HCT116 (cell line): ENCODE measurements at regions not wholly inside any gene's neighbourhood (a gene's known extent, or its start where the extent isn't known, plus 50 kb on each side); places are given as distances from the start of the nearest gene placed in this dataset.

Source experiments
- ATAC-seq: fragments of 200-7000 bp; cut with Tn5 transposase; 2 replicates; pipeline ENCODE4 v1.9.1; 2020; ENCODE audit warnings: mild to moderate bottlenecking, moderate library complexity
- BruUV-seq: library from RNA; stranded (reverse); fragments of 400-500 nt; replicated peaks from 2 replicates; lab custom pipeline; 2021; lab: Mats Ljungman, UMichigan
- CTCF ChIA-PET: fragments of 300-600 bp; sonication (Branson Sonifier 250); formaldehyde crosslinking; loops from one replicate; lab custom pipeline; 2021; ENCODE audit warnings: antibody characterized with exemption; lab: Charles Lee
- POLR2A ChIA-PET: fragments of 300-600, 350-600 bp; sonication (Branson Sonifier 250); formaldehyde crosslinking; loops from one replicate; lab custom pipeline; 2021; ENCODE audit warnings: antibody characterized with exemption; lab: Charles Lee
- RAD21 ChIA-PET, 2 experiments: fragments of 300-600 bp; sonication (Branson Sonifier 250); formaldehyde crosslinking; loops; one replicate each; lab custom pipeline; 2023; ENCODE audit warnings: low total read pairs in 2 of 2; ENCODE audit not compliant: uncharacterized antibody in 2 of 2, unreplicated experiment in 2 of 2, low non-redundant PET in 1 of 2; lab: Charles Lee
- DNase-seq: peaks from one replicate; pipeline ENCODE4 v3.0.0-alpha.2; 2010; ENCODE audit warnings: low read depth, low spot score
- H2AFZ ChIP-seq: fragments of 200-600 bp; shearing (Covaris generic), sonication (generic); 2 replicates; pipeline ENCODE4 v1.6.1; 2017; ENCODE audit warnings: low read depth, mixed run types, mixed read lengths, antibody characterized with exemption, low read length; ENCODE audit not compliant: poor library complexity, severe bottlenecking
- H3K27ac ChIP-seq: 2 replicates; pipeline ENCODE4 v1.5.1; 2012; ENCODE audit warnings: low read depth, low read length
- H3K27me3 ChIP-seq: fragments of 200-600 bp; sonication (generic); 2 replicates; pipeline ENCODE4 v1.6.1; 2016; ENCODE audit warnings: mixed run types, low read length, mixed read lengths; ENCODE audit not compliant: insufficient read depth
- H3K36me3 ChIP-seq, 2 experiments: fragments of 200-500 bp in 1 of 2; fragments of 200-600 bp in 1 of 2; sonication (Bioruptor generic) in 1 of 2; sonication (generic) in 1 of 2; 2 replicates each; pipeline versions ENCODE4 v1.5.1 to v1.6.1; 2014 to 2016; ENCODE audit warnings: low read length in 2 of 2, inconsistent platforms in 1 of 2, mixed read lengths in 1 of 2, mixed run types in 1 of 2; ENCODE audit not compliant: insufficient read depth in 2 of 2, control insufficient read depth in 1 of 2
- H3K4me1 ChIP-seq, 2 experiments: fragments of 200-600 bp in 1 of 2; sonication (generic) in 1 of 2; 2 replicates each; pipeline versions ENCODE4 v1.5.1 to v1.6.1; 2012 to 2017; ENCODE audit warnings: low read length in 2 of 2, inconsistent platforms in 1 of 2, mild to moderate bottlenecking in 1 of 2, mixed read lengths in 1 of 2, mixed run types in 1 of 2, moderate library complexity in 1 of 2; ENCODE audit not compliant: insufficient read depth in 2 of 2, control insufficient read depth in 1 of 2
- H3K4me2 ChIP-seq: fragments of 200-600 bp; sonication (generic); 2 replicates; pipeline ENCODE4 v1.6.1; 2017; ENCODE audit warnings: mixed run types, low read length, mixed read lengths
- H3K4me3 ChIP-seq, 2 experiments: fragments of 200-600 bp in 1 of 2; sonication (generic) in 1 of 2; replicated peaks in 1 of 2; 2 replicates each; pipeline ENCODE4 v1.5.1; 2011 to 2016; ENCODE audit warnings: low read length in 2 of 2, control low read depth in 1 of 2, low read depth in 1 of 2, mild to moderate bottlenecking in 1 of 2, mixed read lengths in 1 of 2, mixed run types in 1 of 2
- H3K79me2 ChIP-seq: fragments of 200-600 bp; sonication (generic); 2 replicates; pipeline ENCODE4 v1.6.1; 2017; ENCODE audit warnings: mild to moderate bottlenecking, mixed run types, low read length, moderate library complexity, mixed read lengths; ENCODE audit not compliant: insufficient read depth
- H3K9ac ChIP-seq: fragments of 200-600 bp; sonication (generic); 2 replicates; pipeline ENCODE4 v1.6.1; 2016; ENCODE audit warnings: low read length, mixed read lengths
- H3K9me2 ChIP-seq: fragments of 200-600 bp; sonication (generic), shearing (Covaris generic); 2 replicates; pipeline ENCODE4 v1.6.1; 2017; ENCODE audit warnings: mixed run types, mild to moderate bottlenecking, moderate library complexity; ENCODE audit not compliant: insufficient read depth
- H3K9me3 ChIP-seq, 2 experiments: fragments of 200-500 bp in 1 of 2; fragments of 200-600 bp in 1 of 2; sonication (Bioruptor generic) in 1 of 2; sonication (generic) in 1 of 2; 2 replicates each; pipeline ENCODE4 v1.6.1; 2014 to 2017; ENCODE audit warnings: low read length in 2 of 2, mixed read lengths in 2 of 2, inconsistent platforms in 1 of 2, low read depth in 1 of 2, mild to moderate bottlenecking in 1 of 2, mixed run types in 1 of 2, moderate library complexity in 1 of 2; ENCODE audit not compliant: control insufficient read depth in 1 of 2, insufficient read depth in 1 of 2
- H4K20me1 ChIP-seq: fragments of 200-600 bp; sonication (generic), shearing (Covaris generic); 2 replicates; pipeline ENCODE4 v1.6.1; 2017; ENCODE audit warnings: mixed run types, mild to moderate bottlenecking, moderate library complexity; ENCODE audit not compliant: insufficient read depth
- CBX3 ChIP-seq: IDR thresholded peaks from 2 replicates; pipeline ENCODE4 v1.6.1; 2012; ENCODE audit warnings: low read depth
- JUND ChIP-seq: IDR thresholded peaks from 2 replicates; pipeline ENCODE4 v1.6.1; 2012
- POLR2AphosphoS5 ChIP-seq: IDR thresholded peaks from 2 replicates; pipeline ENCODE4 v1.6.1; 2011; ENCODE audit warnings: mild to moderate bottlenecking, low read depth, low read length, moderate library complexity
- REST ChIP-seq: IDR thresholded peaks from 2 replicates; pipeline ENCODE4 v1.6.1; 2012; ENCODE audit warnings: low read depth
- SIN3A ChIP-seq: IDR thresholded peaks from 2 replicates; pipeline ENCODE4 v1.6.1; 2012; ENCODE audit warnings: low read depth
- ZBTB33 ChIP-seq: IDR thresholded peaks from 2 replicates; pipeline ENCODE4 v1.6.1; 2011; ENCODE audit warnings: mild to moderate bottlenecking, low read length, moderate library complexity; ENCODE audit not compliant: insufficient replicate concordance; ENCODE audit errors: extremely low read depth
- ZFX ChIP-seq: fragments of 450-650 bp; IDR thresholded peaks from 2 replicates; pipeline ENCODE4 v1.6.1; 2017
- ZNF274 ChIP-seq: fragments of 200-500 bp; sonication (Bioruptor generic); IDR thresholded peaks from 2 replicates; pipeline ENCODE4 v1.6.1; 2014; ENCODE audit warnings: mild to moderate bottlenecking, low read depth, low read length, inconsistent platforms
- intact Hi-C: fragments of 100-400 bp; cut with micrococcal nuclease; formaldehyde crosslinking; loops from 2 replicates; pipeline ENCODE4 v1.10.0; 2022

- Histone ChIP-seq H3K27me3 (no peaks in the 10 kb centered on the region), H3K27ac (no peak overlapping the region), H3K4me3 (no peak overlapping the region), H4K20me1 (no peaks in the 10 kb centered on the region), H3K9me3 (no peaks in the 10 kb centered on the region), H3K4me1 (no peaks in the 10 kb centered on the region), H3K79me2 (no peaks in the 10 kb centered on the region), H3K36me3 (no peaks in the 10 kb centered on the region), H2AFZ (no peak overlapping the region), H3K9ac (no peak overlapping the region), H3K4me2 (no peak overlapping the region), H3K9me2 (no peaks in the 10 kb centered on the region)
- BruUV-seq: no TSS peak
- DNase-seq (no peak), ATAC-seq (no peak)
- ChIA-PET CTCF (no interaction called here), RAD21 (no interaction called here), POLR2A (no interaction called here)
- TF ChIP-seq ZBTB33: no peak
- no peak for TF ChIP-seq POLR2AphosphoS5
- TF ChIP-seq JUND: no peak
- intact Hi-C loops: no loop called here
Measured at GRCh38 chrX:112440277-112440676, 239.5 kb downstream of the LHFPL1 start.

GRCh38 chrX:112424166-112424565 is 255.6 kb downstream of the LHFPL1 start:
- Histone ChIP-seq H4K20me1 (no peaks in the 10 kb centered on the region), H3K9me3 (no peaks in the 10 kb centered on the region), H3K4me2 (no peak overlapping the region), H3K27ac (no peak overlapping the region), H3K36me3 (no peaks in the 10 kb centered on the region), H3K4me1 (no peaks in the 10 kb centered on the region), H3K27me3 (no peaks in the 10 kb centered on the region), H3K9ac (no peak overlapping the region), H3K79me2 (no peaks in the 10 kb centered on the region), H2AFZ (no peak overlapping the region), H3K4me3 (no peak overlapping the region), H3K9me2 (no peaks in the 10 kb centered on the region)
- ChIA-PET RAD21 (no interaction called here), POLR2A (no interaction called here), CTCF (no interaction called here)
- TF ChIP-seq ZBTB33 (no peak), ZNF274 (no peak), CBX3 (no peak), ZFX (no peak), JUND (no peak), REST (no peak), SIN3A (no peak)
- ATAC-seq (no peak), DNase-seq (no peak)
- no TSS peak for BruUV-seq
- intact Hi-C loops: no loop called here
